ENCODE measurements at regions not wholly inside any gene's neighbourhood (a gene's known extent, or its start where the extent isn't known, plus 50 kb on each side); places are given as distances from the start of the nearest gene placed in this dataset.

- no peak for DNase-seq
Observed at GRCh38 chr1:23614032-23614660, 54.8 kb upstream of the ID3 start.

GRCh38 chr1:23613191-23614031, 54.1 kb upstream of the ID3 start:
- no peak for DNase-seq

GRCh38 chr1:23611601-23612327, 52.5 kb upstream of the ID3 start:
- no peak for DNase-seq

DNA sequence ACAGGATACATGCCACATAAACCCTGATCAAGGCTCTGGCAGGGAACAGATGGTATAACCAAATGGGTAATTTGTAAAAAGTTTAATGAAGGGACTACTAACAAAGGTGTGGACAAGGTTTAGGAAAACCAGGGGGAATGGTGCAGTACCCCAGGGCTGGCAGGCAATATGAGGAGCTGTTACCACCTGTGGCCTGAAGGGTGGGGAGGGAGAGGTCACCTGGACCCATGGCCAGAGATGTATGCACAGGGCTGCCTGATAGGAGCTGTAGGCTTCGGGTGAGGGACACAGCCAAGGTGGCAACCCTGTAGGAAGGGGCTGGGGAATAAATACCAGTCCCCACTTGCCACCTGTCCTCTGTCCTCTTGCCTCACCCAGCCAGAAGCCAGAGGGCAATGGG, 51.4 kb upstream of the ID3 start:
- DNase-seq = no peak

- DNase-seq = no peak
Observed at GRCh38 chr1:23609971-23610370, 50.7 kb upstream of the ID3 start.

Measured in NCI-H1436 (cell line).